ENCODE measurements at regions not wholly inside any gene's neighbourhood (a gene's known extent, or its start where the extent isn't known, plus 50 kb on each side); places are given as distances from the start of the nearest gene placed in this dataset.
A peak's percentile ranks its signal among the peaks of the same experiment; 100 is the strongest.

DNA sequence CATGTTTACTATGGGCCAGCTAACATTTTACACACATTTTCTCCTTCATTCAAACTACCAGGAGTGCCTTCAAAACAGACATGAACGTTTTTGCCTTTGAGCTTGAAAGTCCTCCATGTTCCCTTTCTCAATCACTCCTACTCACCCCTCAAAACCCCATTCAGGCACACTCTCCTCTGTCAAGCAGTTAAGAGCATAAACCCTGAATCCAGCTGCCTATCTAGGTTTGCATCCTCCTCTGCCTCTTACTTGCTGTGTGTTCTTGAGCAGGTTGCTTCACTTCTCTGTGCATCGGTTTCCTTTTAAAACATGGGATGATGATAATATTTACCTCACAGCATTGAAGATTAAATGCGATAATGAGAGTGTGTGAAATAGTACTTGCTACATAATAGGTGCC, 215.3 kb downstream of the HAPSTR1 start:
- intact Hi-C loops (cut with micrococcal nuclease), result no loop called here
- Mint-ChIP-seq H3K4me3 (no peak overlapping the region), H3K36me3 (no peaks in the 10 kb centered on the region), H3K27me3 (peaks cover 0 to 26% (median 14%) of the 10 kb centered on the region in 5 donors), H3K27ac (no peak overlapping the region), H3K4me1 (no peaks in the 10 kb centered on the region), H3K9me3 (peaks cover 0 to 15% (median 5%) of the 10 kb centered on the region in 11 donors)
- H3K9me3 ChIP-seq (ENCODE audit: control insufficient read depth in 2 of 3, low read length in 3 of 3), result no peaks in the 10 kb centered on the region
- CTCF ChIA-PET, result interaction anchor here (1.2 kb wide), 1 partner anchor 10 kb away, joined by 3 read pairs; no protein-coding TSS in a partner anchor
- no peak overlapping the region for H3K4me3 ChIP-seq (ENCODE audit: low read length)
- no peaks in the 10 kb centered on the region for H3K36me3 ChIP-seq (ENCODE audit: control insufficient read depth in 2 of 3, insufficient read depth in 3 of 3, low read length in 3 of 3)
- POLR2A ChIA-PET, result no interaction called here
- H3K4me1 ChIP-seq (ENCODE audit: control insufficient read depth in 2 of 2, insufficient read depth in 2 of 2, low read length in 2 of 2), result no peaks in the 10 kb centered on the region
- ATAC-seq, result no peak
- DNase-seq, result no peak
- H3K27me3 ChIP-seq (ENCODE audit: control insufficient read depth in 2 of 2, insufficient read depth in 2 of 2, low read length in 2 of 2), result no peaks in the 10 kb centered on the region
- H3K27ac ChIP-seq (ENCODE audit: low read depth, low read length), result no peak overlapping the region

GRCh38 chr16:9307446-9307845, 216.0 kb downstream of the HAPSTR1 start:
- no peaks in the 10 kb centered on the region for H3K9me3 ChIP-seq (ENCODE audit: control insufficient read depth in 2 of 3, low read length in 3 of 3)
- Mint-ChIP-seq H3K9me3 (peaks cover 0 to 17% (median 3%) of the 10 kb centered on the region in 11 donors), H3K4me3 (no peak overlapping the region), H3K36me3 (no peaks in the 10 kb centered on the region), H3K4me1 (no peaks in the 10 kb centered on the region), H3K27me3 (peaks cover 0 to 23% (median 10%) of the 10 kb centered on the region in 5 donors), H3K27ac (no peak overlapping the region)
- H3K4me1 ChIP-seq (ENCODE audit: control insufficient read depth in 2 of 2, insufficient read depth in 2 of 2, low read length in 2 of 2), result no peaks in the 10 kb centered on the region
- no peak overlapping the region for H3K27ac ChIP-seq (ENCODE audit: low read depth, low read length)
- DNase-seq (no peak), ATAC-seq (no peak)
- POLR2A ChIA-PET, result no interaction called here
- no peak overlapping the region for H3K4me3 ChIP-seq (ENCODE audit: low read length)
- intact Hi-C loops (cut with micrococcal nuclease), result no loop called here
- H3K27me3 ChIP-seq (ENCODE audit: control insufficient read depth in 2 of 2, insufficient read depth in 2 of 2, low read length in 2 of 2), result no peaks in the 10 kb centered on the region
- CTCF ChIA-PET, result interaction anchor here (1.2 kb wide), 1 partner anchor 9 kb away, joined by 3 read pairs; no protein-coding TSS in a partner anchor
- H3K36me3 ChIP-seq (ENCODE audit: control insufficient read depth in 2 of 3, insufficient read depth in 3 of 3, low read length in 3 of 3), result no peaks in the 10 kb centered on the region

DNA sequence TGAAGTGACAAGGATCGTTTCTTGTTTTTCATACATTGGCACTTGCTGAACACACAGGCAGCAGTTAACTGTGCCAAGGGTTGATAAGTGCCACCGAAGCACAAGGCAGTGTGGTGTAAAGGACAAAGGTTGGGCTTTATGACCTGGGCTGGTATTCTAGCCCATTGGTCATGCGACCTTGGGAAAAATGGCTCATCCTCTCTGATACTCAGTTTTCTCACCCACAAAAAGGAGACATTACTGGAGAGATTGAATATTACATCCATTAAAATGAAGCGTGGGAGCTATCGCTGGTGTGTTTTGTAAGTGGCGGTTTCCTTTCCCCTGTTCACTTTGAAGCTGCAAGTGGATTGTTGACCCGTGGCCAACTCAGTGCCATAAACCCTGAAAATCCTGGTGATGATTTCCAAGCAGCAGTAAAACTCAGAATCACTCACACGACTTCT, 216.9 kb downstream of the HAPSTR1 start:
- intact Hi-C loops (cut with micrococcal nuclease), result no loop called here
- Histone ChIP-seq H3K27me3 (ENCODE audit: control insufficient read depth in 2 of 2, insufficient read depth in 2 of 2, low read length in 2 of 2) (no peaks in the 10 kb centered on the region), H3K4me1 (ENCODE audit: control insufficient read depth in 2 of 2, insufficient read depth in 2 of 2, low read length in 2 of 2) (no peaks in the 10 kb centered on the region), H3K27ac (ENCODE audit: low read depth, low read length) (no peak overlapping the region), H3K9me3 (ENCODE audit: control insufficient read depth in 2 of 3, low read length in 3 of 3) (peaks cover 0 to 1% (median 0%) of the 10 kb centered on the region in 3 experiments), H3K4me3 (ENCODE audit: low read length) (no peak overlapping the region), H3K36me3 (ENCODE audit: control insufficient read depth in 2 of 3, insufficient read depth in 3 of 3, low read length in 3 of 3) (no peaks in the 10 kb centered on the region)
- H3K27me3 Mint-ChIP-seq, result peaks cover 0 to 23% (median 7%) of the 10 kb centered on the region in 5 donors
- H3K9me3 Mint-ChIP-seq, result peaks cover 0 to 11% (median 2%) of the 10 kb centered on the region in 11 donors
- H3K27ac Mint-ChIP-seq, result no peak overlapping the region
- ChIA-PET CTCF (no interaction called here), POLR2A (no interaction called here)
- no peaks in the 10 kb centered on the region for H3K36me3 Mint-ChIP-seq
- H3K4me1 Mint-ChIP-seq, result no peaks in the 10 kb centered on the region
- no peak for ATAC-seq
- DNase-seq, result no peak
- no peak overlapping the region for H3K4me3 Mint-ChIP-seq

DNA sequence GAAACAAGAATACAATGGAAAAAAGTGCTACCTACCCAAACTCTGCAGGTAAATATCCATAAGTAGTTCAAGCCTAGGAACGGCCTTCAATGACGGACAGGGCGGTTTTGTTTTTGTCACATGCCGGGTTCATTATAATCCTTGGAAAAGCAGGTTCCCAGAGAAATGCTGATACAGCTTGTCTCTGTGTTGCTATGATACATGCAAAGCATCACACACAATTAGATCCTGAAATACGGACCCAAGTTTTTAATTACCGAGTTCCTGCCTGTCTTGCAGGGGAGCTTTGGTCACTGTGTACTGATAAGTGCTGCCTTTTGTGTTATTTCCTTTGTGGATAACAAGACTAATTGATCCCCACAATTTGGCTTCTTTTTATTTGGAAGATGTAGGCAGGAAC, 217.4 kb downstream of the HAPSTR1 start:
- peaks cover 0 to 4% (median 0%) of the 10 kb centered on the region in 3 experiments for H3K9me3 ChIP-seq (ENCODE audit: control insufficient read depth in 2 of 3, low read length in 3 of 3)
- no peaks in the 10 kb centered on the region for H3K27me3 ChIP-seq (ENCODE audit: control insufficient read depth in 2 of 2, insufficient read depth in 2 of 2, low read length in 2 of 2)
- Mint-ChIP-seq H3K9me3 (peaks cover 0 to 15% (median 2%) of the 10 kb centered on the region in 11 donors), H3K4me3 (no peak overlapping the region), H3K36me3 (no peaks in the 10 kb centered on the region), H3K4me1 (no peaks in the 10 kb centered on the region), H3K27ac (no peak overlapping the region), H3K27me3 (peaks cover 0 to 23% (median 7%) of the 10 kb centered on the region in 5 donors)
- intact Hi-C loops (cut with micrococcal nuclease), result no loop called here
- no peaks in the 10 kb centered on the region for H3K36me3 ChIP-seq (ENCODE audit: control insufficient read depth in 2 of 3, insufficient read depth in 3 of 3, low read length in 3 of 3)
- no peak overlapping the region for H3K27ac ChIP-seq (ENCODE audit: low read depth, low read length)
- DNase-seq (no peak), ATAC-seq (no peak)
- H3K4me3 ChIP-seq (ENCODE audit: low read length), result no peak overlapping the region
- ChIA-PET CTCF (no interaction called here), POLR2A (no interaction called here)
- H3K4me1 ChIP-seq (ENCODE audit: control insufficient read depth in 2 of 2, insufficient read depth in 2 of 2, low read length in 2 of 2), result no peaks in the 10 kb centered on the region

DNA sequence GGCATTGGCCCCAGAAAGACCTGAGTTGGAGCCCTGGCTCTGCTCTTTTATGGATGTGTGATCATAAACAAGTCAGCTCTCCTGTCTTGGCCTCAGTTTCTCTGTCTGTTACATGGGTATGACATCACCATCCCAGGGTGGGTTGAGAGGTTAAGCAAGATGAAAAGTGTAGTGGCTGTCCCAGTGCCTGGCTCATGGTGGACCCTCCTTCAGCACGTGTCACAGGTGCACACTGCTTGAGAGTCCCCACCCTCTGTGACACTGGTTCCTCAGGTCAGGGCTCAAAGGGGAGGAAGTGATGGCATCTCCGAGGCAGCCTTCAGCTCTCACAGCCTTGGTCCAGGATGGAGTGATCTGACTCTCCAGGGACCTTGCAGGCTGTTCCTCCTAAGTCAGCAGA, 218.4 kb downstream of the HAPSTR1 start:
- H3K27ac ChIP-seq (ENCODE audit: low read depth, low read length), result no peak overlapping the region
- H3K4me1 ChIP-seq (ENCODE audit: control insufficient read depth in 2 of 2, insufficient read depth in 2 of 2, low read length in 2 of 2), result no peaks in the 10 kb centered on the region
- no peaks in the 10 kb centered on the region for H3K36me3 Mint-ChIP-seq
- no peak for ATAC-seq
- no peaks in the 10 kb centered on the region for H3K4me1 Mint-ChIP-seq
- CTCF ChIA-PET, result no interaction called here
- no peaks in the 10 kb centered on the region for H3K27me3 ChIP-seq (ENCODE audit: control insufficient read depth in 2 of 2, insufficient read depth in 2 of 2, low read length in 2 of 2)
- no peak overlapping the region for H3K27ac Mint-ChIP-seq
- peaks cover 0 to 4% (median 0%) of the 10 kb centered on the region in 3 experiments for H3K9me3 ChIP-seq (ENCODE audit: control insufficient read depth in 2 of 3, low read length in 3 of 3)
- no peak for DNase-seq
- H3K9me3 Mint-ChIP-seq, result peaks cover 0 to 23% (median 3%) of the 10 kb centered on the region in 11 donors
- no peaks in the 10 kb centered on the region for H3K36me3 ChIP-seq (ENCODE audit: control insufficient read depth in 2 of 3, insufficient read depth in 3 of 3, low read length in 3 of 3)
- POLR2A ChIA-PET, result no interaction called here
- H3K4me3 ChIP-seq (ENCODE audit: low read length), result no peak overlapping the region
- H3K27me3 Mint-ChIP-seq, result peaks cover 0 to 23% (median under 1%) of the 10 kb centered on the region in 5 donors
- H3K4me3 Mint-ChIP-seq, result no peak overlapping the region
- intact Hi-C loops (cut with micrococcal nuclease), result no loop called here

- H3K4me1 ChIP-seq (ENCODE audit: control insufficient read depth in 2 of 2, insufficient read depth in 2 of 2, low read length in 2 of 2), result no peaks in the 10 kb centered on the region
- ChIA-PET CTCF (no interaction called here), POLR2A (no interaction called here)
- no peaks in the 10 kb centered on the region for H3K36me3 Mint-ChIP-seq
- H3K27ac Mint-ChIP-seq, result no peak overlapping the region
- no peak overlapping the region for H3K27ac ChIP-seq (ENCODE audit: low read depth, low read length)
- intact Hi-C loops (cut with micrococcal nuclease), result no loop called here
- no peaks in the 10 kb centered on the region for H3K4me1 Mint-ChIP-seq
- no peaks in the 10 kb centered on the region for H3K36me3 ChIP-seq (ENCODE audit: control insufficient read depth in 2 of 3, insufficient read depth in 3 of 3, low read length in 3 of 3)
- ATAC-seq (peak; percentile 42), DNase-seq (no peak)
- H3K4me3 Mint-ChIP-seq, result no peak overlapping the region
- peaks cover 0 to 15% (median 0%) of the 10 kb centered on the region in 5 donors for H3K27me3 Mint-ChIP-seq
- no peak overlapping the region for H3K4me3 ChIP-seq (ENCODE audit: low read length)
- peaks cover 0 to 37% (median 7%) of the 10 kb centered on the region in 11 donors for H3K9me3 Mint-ChIP-seq
- H3K9me3 ChIP-seq (ENCODE audit: control insufficient read depth in 2 of 3, low read length in 3 of 3), result peaks cover 0 to 4% (median 0%) of the 10 kb centered on the region in 3 experiments
- no peaks in the 10 kb centered on the region for H3K27me3 ChIP-seq (ENCODE audit: control insufficient read depth in 2 of 2, insufficient read depth in 2 of 2, low read length in 2 of 2)
These were observed 220.0 kb downstream of the HAPSTR1 start for GRCh38 chr16:9311303-9311954.

DNA sequence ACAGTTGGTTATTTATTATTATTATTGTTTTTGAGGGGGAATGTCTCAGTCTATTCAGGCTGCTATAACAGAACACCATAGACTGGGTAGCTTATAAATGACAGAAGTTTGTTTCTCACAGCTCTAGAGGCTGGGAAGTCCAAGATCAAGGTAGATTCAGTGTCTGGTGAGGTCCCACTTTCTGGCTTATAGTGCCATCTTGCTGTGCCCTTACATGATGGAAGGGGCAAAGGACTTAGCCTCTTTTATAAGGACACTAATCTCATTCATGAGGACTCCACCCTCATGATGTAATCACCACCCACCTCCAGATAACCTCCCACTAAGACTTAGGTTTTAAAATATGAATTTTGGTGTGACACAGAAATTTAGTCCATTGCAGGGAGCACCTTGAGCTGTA, 224.6 kb downstream of the HAPSTR1 start:
- Histone ChIP-seq H3K36me3 (ENCODE audit: control insufficient read depth in 2 of 3, insufficient read depth in 3 of 3, low read length in 3 of 3) (no peaks in the 10 kb centered on the region), H3K4me1 (ENCODE audit: control insufficient read depth in 2 of 2, insufficient read depth in 2 of 2, low read length in 2 of 2) (no peaks in the 10 kb centered on the region), H3K27ac (ENCODE audit: low read depth, low read length) (no peak overlapping the region), H3K9me3 (ENCODE audit: control insufficient read depth in 2 of 3, low read length in 3 of 3) (peaks cover 0 to 15% (median 0%) of the 10 kb centered on the region in 3 experiments), H3K4me3 (ENCODE audit: low read length) (no peak overlapping the region), H3K27me3 (ENCODE audit: control insufficient read depth in 2 of 2, insufficient read depth in 2 of 2, low read length in 2 of 2) (no peaks in the 10 kb centered on the region)
- ATAC-seq (no peak), DNase-seq (no peak)
- ChIA-PET POLR2A (no interaction called here), CTCF (interaction anchor here (1.3 kb wide), 1 partner anchor 9 kb away, joined by 3 read pairs; no protein-coding TSS in a partner anchor)
- no peaks in the 10 kb centered on the region for H3K4me1 Mint-ChIP-seq
- H3K36me3 Mint-ChIP-seq, result no peaks in the 10 kb centered on the region
- H3K27me3 Mint-ChIP-seq, result peaks cover 0 to 11% (median 5%) of the 10 kb centered on the region in 5 donors
- H3K27ac Mint-ChIP-seq, result no peak overlapping the region
- intact Hi-C loops (cut with micrococcal nuclease), result no loop called here
- H3K9me3 Mint-ChIP-seq, result peaks cover 5 to 66% (median 14%) of the 10 kb centered on the region in 11 donors
- H3K4me3 Mint-ChIP-seq, result no peak overlapping the region
